Body of pancreas (tissue), 4 donors: ENCODE measurements at regions not wholly inside any gene's neighbourhood (a gene's known extent, or its start where the extent isn't known, plus 50 kb on each side); places are given as distances from the start of the nearest gene placed in this dataset.

Experiments
- ATAC-seq: fragments of 150-250 bp; one replicate; pipeline ENCODE4 v1.9.1; 2016
- DNase-seq, 4 donors: peaks; one replicate each; pipeline ENCODE4 v3.0.0-alpha.2; 2019
- H3K27ac ChIP-seq, 4 donors: fragments of 200-600 bp; sonication (generic); 1 replicate in 3 of 4; 2 replicates in 1 of 4; pipeline versions ENCODE4 v1.5.1 to v1.6.1; 2016 to 2019; ENCODE audit warnings: mild to moderate bottlenecking in 1 of 4, mixed read lengths in 1 of 4, moderate library complexity in 1 of 4
- H3K27me3 ChIP-seq, 2 donors: fragments of 200-600 bp; sonication (generic); one replicate each; pipeline ENCODE4 v1.6.0; 2016; ENCODE audit warnings: mild to moderate bottlenecking in 1 of 2
- H3K36me3 ChIP-seq, 2 donors: fragments of 200-600 bp; sonication (generic); replicated peaks in 1 of 2; 2 replicates each; pipeline ENCODE4 v1.5.1; 2016; ENCODE audit warnings: low read depth in 2 of 2; ENCODE audit not compliant: insufficient read depth in 1 of 2
- H3K4me1 ChIP-seq: fragments of 200-600 bp; sonication (generic); one replicate; pipeline ENCODE4 v1.6.0; 2016
- H3K4me3 ChIP-seq, 2 donors: fragments of 200-600 bp; sonication (generic); 1 replicate in 1 of 2; 2 replicates in 1 of 2; pipeline ENCODE4 v1.5.1; 2016 to 2019
- H3K9me3 ChIP-seq, 3 donors: fragments of 200-600 bp; sonication (generic); 1 replicate in 2 of 3; 2 replicates in 1 of 3; pipeline ENCODE4 v1.5.1; 2016
- CTCF ChIP-seq, 7 experiments: fragments of 450-650 bp in 4 of 7; fragments of 200-600 bp in 3 of 7; sonication (generic) in 3 of 7; IDR thresholded peaks; one replicate each; pipeline ENCODE4 v1.5.1; 2016 to 2019; ENCODE audit warnings: antibody characterized with exemption in 7 of 7
- POLR2A ChIP-seq, 3 donors: fragments of 450-650 bp; IDR thresholded peaks; one replicate each; pipeline ENCODE4 v1.6.1; 2016; ENCODE audit warnings: antibody characterized with exemption in 3 of 3, mild to moderate bottlenecking in 2 of 3
- WGBS, 2 donors: methylation state at CpG; one replicate each; pipeline ENCODE4 v1.1.5; 2017; 5-methylcytosine and 5-hydroxymethylcytosine counted together
- intact Hi-C: fragments of 100-400 bp; cut with DNase I; formaldehyde crosslinking; loops from one replicate; pipeline ENCODE4 v1.15.1; 2023

- no peaks in the 10 kb centered on the region for H3K4me1 ChIP-seq
- DNase-seq: no peak
- TF ChIP-seq POLR2A (IDR thresholded peaks at IDR 0.05) (no peak), CTCF (IDR thresholded peaks at IDR 0.05) (no peak)
- no peak overlapping the region for H3K4me3 ChIP-seq
- no peaks in the 10 kb centered on the region for H3K9me3 ChIP-seq
- intact Hi-C loops: no loop called here
- no peak for ATAC-seq
- no peaks in the 10 kb centered on the region for H3K36me3 ChIP-seq
- no peaks in the 10 kb centered on the region for H3K27me3 ChIP-seq
- no peak overlapping the region for H3K27ac ChIP-seq
- WGBS, 2 donors: 47 to 48% methylated on average over 4 of the region's 4 CpGs
Observed at GRCh38 chr4:60241866-60242265, 958.3 kb upstream of the ADGRL3 start.

GRCh38 chr4:60249784-60250183 is 950.3 kb upstream of the ADGRL3 start:
- no peaks in the 10 kb centered on the region for H3K27me3 ChIP-seq
- WGBS, 2 donors: 84 to 87% methylated on average over 1 of the region's 1 CpG
- intact Hi-C loops: no loop called here
- no peaks in the 10 kb centered on the region for H3K36me3 ChIP-seq
- no peak for ATAC-seq
- H3K4me1 ChIP-seq: no peaks in the 10 kb centered on the region
- no peak for TF ChIP-seq CTCF (IDR thresholded peaks at IDR 0.05)
- no peaks in the 10 kb centered on the region for H3K9me3 ChIP-seq
- no peak for DNase-seq
- H3K27ac ChIP-seq: no peak overlapping the region
- no peak overlapping the region for H3K4me3 ChIP-seq

- Histone ChIP-seq H3K27me3 (no peaks in the 10 kb centered on the region), H3K4me3 (no peak overlapping the region), H3K27ac (no peak overlapping the region), H3K9me3 (no peaks in the 10 kb centered on the region), H3K36me3 (no peaks in the 10 kb centered on the region), H3K4me1 (no peaks in the 10 kb centered on the region)
- TF ChIP-seq CTCF (IDR thresholded peaks at IDR 0.05) (no peak), POLR2A (IDR thresholded peaks at IDR 0.05) (no peak)
- DNase-seq (no peak), ATAC-seq (no peak)
- intact Hi-C loops: no loop called here
- WGBS, 2 donors: 21 to 53% methylated on average over 1 of the region's 1 CpG
Observed at GRCh38 chr4:60250657-60251056, 949.5 kb upstream of the ADGRL3 start.

- ATAC-seq: no peak
- intact Hi-C loops: no loop called here
Observed at GRCh38 chr4:60259781-60260180, 940.3 kb upstream of the ADGRL3 start.

More at GRCh38 chr4:60259781-60260180, 940.3 kb upstream of the ADGRL3 start:
- Histone ChIP-seq H3K4me3 (no peak overlapping the region), H3K9me3 (no peaks in the 10 kb centered on the region), H3K27me3 (no peaks in the 10 kb centered on the region), H3K4me1 (no peaks in the 10 kb centered on the region), H3K36me3 (no peaks in the 10 kb centered on the region), H3K27ac (no peak overlapping the region)
- WGBS, 2 donors: 62 to 63% methylated on average over 5 of the region's 5 CpGs
- no peak for TF ChIP-seq POLR2A (IDR thresholded peaks at IDR 0.05)
- no peak for TF ChIP-seq CTCF (IDR thresholded peaks at IDR 0.05)
- no peak for DNase-seq
